ENCODE measurements at regions not wholly inside any gene's neighbourhood (a gene's known extent, or its start where the extent isn't known, plus 50 kb on each side); places are given as distances from the start of the nearest gene placed in this dataset.
"Not testable (repeated sequence)": the region's sequence is repeated elsewhere in the genome, so short reads cannot be mapped to it uniquely, and the experiment has no call there.

- DNase-seq (ENCODE audit: low spot score): no peak
Observed at GRCh38 chr17:71550675-71551074, 570.1 kb upstream of the SOX9 start.

GRCh38 chr17:71553381-71553780 lies 567.4 kb upstream of the SOX9 start:
- no peak for DNase-seq (ENCODE audit: low spot score)

GRCh38 chr17:71558901-71559300 lies 561.9 kb upstream of the SOX9 start:
- no peak for DNase-seq (ENCODE audit: low spot score)

GRCh38 chr17:71572343-71572742 lies 548.5 kb upstream of the SOX9 start:
- no peak for DNase-seq (ENCODE audit: low spot score)

- no peak for DNase-seq (ENCODE audit: low spot score)
Observed at GRCh38 chr17:71578446-71578845, 542.4 kb upstream of the SOX9 start.

GRCh38 chr17:71580220-71580619 lies 540.6 kb upstream of the SOX9 start:
- DNase-seq (ENCODE audit: low spot score): no peak

GRCh38 chr17:71585540-71585939 lies 535.3 kb upstream of the SOX9 start:
- no peak for DNase-seq (ENCODE audit: low spot score)

- DNase-seq (ENCODE audit: low spot score): no peak
Observed at GRCh38 chr17:71592431-71592830, 528.4 kb upstream of the SOX9 start.

- DNase-seq (ENCODE audit: low spot score): no peak
Observed at GRCh38 chr17:71593078-71593477, 527.7 kb upstream of the SOX9 start.

- not testable (repeated sequence) for DNase-seq (ENCODE audit: low spot score)
Observed at GRCh38 chr17:71599583-71599982, 521.2 kb upstream of the SOX9 start.

GRCh38 chr17:71600137-71600789 lies 520.6 kb upstream of the SOX9 start:
- no peak for DNase-seq (ENCODE audit: low spot score)

GRCh38 chr17:71601894-71602504 lies 518.8 kb upstream of the SOX9 start:
- no peak for DNase-seq (ENCODE audit: low spot score)

- no peak for DNase-seq (ENCODE audit: low spot score)
Observed at GRCh38 chr17:71613996-71614395, 506.8 kb upstream of the SOX9 start.

- DNase-seq (ENCODE audit: low spot score): no peak
Observed at GRCh38 chr17:71615820-71616219, 505.0 kb upstream of the SOX9 start.

GRCh38 chr17:71617767-71618166 lies 503.1 kb upstream of the SOX9 start:
- DNase-seq (ENCODE audit: low spot score): not testable (repeated sequence)

- DNase-seq (ENCODE audit: low spot score): no peak
Observed at GRCh38 chr17:71625330-71625729, 495.5 kb upstream of the SOX9 start.

GRCh38 chr17:71628306-71628705 lies 492.5 kb upstream of the SOX9 start:
- DNase-seq (ENCODE audit: low spot score): no peak

- DNase-seq (ENCODE audit: low spot score): no peak
Observed at GRCh38 chr17:71631483-71631882, 489.3 kb upstream of the SOX9 start.

GRCh38 chr17:71632328-71632727 lies 488.5 kb upstream of the SOX9 start:
- no peak for DNase-seq (ENCODE audit: low spot score)

- DNase-seq (ENCODE audit: low spot score): no peak
Observed at GRCh38 chr17:71633391-71633849, 487.4 kb upstream of the SOX9 start.

- DNase-seq (ENCODE audit: low spot score): no peak
Observed at GRCh38 chr17:71634376-71634775, 486.4 kb upstream of the SOX9 start.

GRCh38 chr17:71635187-71635586 lies 485.6 kb upstream of the SOX9 start:
- no peak for DNase-seq (ENCODE audit: low spot score)

GRCh38 chr17:71636644-71637043 lies 484.2 kb upstream of the SOX9 start:
- no peak for DNase-seq (ENCODE audit: low spot score)

GRCh38 chr17:71638668-71639067 lies 482.2 kb upstream of the SOX9 start:
- no peak for DNase-seq (ENCODE audit: low spot score)
